ENCODE measurements at regions not wholly inside any gene's neighbourhood (a gene's known extent, or its start where the extent isn't known, plus 50 kb on each side); places are given as distances from the start of the nearest gene placed in this dataset.
A peak's percentile ranks its signal among the peaks of the same experiment; 100 is the strongest.

DNA sequence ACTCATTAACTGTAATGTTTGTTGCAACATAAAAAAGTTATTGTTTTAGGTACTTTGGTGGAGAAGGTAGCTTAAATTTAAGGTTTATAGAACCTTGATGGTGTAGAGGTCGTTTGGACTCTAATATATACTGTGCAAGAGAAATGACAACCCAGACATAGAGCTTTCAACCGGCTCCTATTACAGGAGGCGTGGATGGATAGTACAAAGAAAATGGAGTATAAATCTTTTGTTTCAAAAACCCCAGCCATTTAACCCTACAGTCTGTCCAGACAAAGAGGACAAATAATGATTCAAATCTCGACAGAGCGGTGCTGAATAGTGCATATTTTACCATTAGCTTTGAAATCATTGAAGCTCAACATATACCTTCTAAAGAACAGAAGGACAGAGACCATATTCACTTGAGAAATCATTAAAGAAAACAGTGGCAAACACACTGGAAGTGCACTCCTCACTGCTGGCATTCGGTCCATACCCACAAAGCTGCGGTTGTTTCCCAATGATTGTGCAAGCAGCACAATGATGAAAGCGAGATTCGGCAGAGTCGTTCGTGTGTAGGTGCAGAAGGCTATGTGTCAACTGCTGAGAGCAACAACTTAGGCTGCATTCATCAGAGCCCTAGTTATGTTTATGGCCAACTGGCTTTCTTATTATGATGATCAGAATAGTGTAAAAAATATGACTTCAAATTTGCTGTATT is 688.6 kb downstream of the NOVA1 start:
- TF ChIP-seq, protein P1, sequence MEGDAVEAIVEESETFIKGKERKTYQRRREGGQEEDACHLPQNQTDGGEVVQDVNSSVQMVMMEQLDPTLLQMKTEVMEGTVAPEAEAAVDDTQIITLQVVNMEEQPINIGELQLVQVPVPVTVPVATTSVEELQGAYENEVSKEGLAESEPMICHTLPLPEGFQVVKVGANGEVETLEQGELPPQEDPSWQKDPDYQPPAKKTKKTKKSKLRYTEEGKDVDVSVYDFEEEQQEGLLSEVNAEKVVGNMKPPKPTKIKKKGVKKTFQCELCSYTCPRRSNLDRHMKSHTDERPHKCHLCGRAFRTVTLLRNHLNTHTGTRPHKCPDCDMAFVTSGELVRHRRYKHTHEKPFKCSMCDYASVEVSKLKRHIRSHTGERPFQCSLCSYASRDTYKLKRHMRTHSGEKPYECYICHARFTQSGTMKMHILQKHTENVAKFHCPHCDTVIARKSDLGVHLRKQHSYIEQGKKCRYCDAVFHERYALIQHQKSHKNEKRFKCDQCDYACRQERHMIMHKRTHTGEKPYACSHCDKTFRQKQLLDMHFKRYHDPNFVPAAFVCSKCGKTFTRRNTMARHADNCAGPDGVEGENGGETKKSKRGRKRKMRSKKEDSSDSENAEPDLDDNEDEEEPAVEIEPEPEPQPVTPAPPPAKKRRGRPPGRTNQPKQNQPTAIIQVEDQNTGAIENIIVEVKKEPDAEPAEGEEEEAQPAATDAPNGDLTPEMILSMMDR (IDR thresholded peaks at IDR 0.05; ENCODE audit: poor library complexity, severe bottlenecking), result no peak
- no peak for TF ChIP-seq POLR2AphosphoS5 (IDR thresholded peaks at IDR 0.05)
- no peak for TF ChIP-seq MXI1 (conservative IDR thresholded peaks at IDR 0.05; ENCODE audit: poor library complexity, severe bottlenecking)
- no peak for TF ChIP-seq TAF1 (IDR thresholded peaks at IDR 0.05; ENCODE audit: low read depth)
- no peak for TF ChIP-seq EZH2 (IDR thresholded peaks at IDR 0.05; ENCODE audit: borderline replicate concordance, insufficient read depth, low read length, poor library complexity, severe bottlenecking)
- no peak for TF ChIP-seq EP300 (conservative IDR thresholded peaks at IDR 0.05; ENCODE audit: poor library complexity, severe bottlenecking)
- TF ChIP-seq SMC3 (conservative IDR thresholded peaks at IDR 0.05; ENCODE audit: poor library complexity), result peak; percentile 24
- TF ChIP-seq, protein P2, sequence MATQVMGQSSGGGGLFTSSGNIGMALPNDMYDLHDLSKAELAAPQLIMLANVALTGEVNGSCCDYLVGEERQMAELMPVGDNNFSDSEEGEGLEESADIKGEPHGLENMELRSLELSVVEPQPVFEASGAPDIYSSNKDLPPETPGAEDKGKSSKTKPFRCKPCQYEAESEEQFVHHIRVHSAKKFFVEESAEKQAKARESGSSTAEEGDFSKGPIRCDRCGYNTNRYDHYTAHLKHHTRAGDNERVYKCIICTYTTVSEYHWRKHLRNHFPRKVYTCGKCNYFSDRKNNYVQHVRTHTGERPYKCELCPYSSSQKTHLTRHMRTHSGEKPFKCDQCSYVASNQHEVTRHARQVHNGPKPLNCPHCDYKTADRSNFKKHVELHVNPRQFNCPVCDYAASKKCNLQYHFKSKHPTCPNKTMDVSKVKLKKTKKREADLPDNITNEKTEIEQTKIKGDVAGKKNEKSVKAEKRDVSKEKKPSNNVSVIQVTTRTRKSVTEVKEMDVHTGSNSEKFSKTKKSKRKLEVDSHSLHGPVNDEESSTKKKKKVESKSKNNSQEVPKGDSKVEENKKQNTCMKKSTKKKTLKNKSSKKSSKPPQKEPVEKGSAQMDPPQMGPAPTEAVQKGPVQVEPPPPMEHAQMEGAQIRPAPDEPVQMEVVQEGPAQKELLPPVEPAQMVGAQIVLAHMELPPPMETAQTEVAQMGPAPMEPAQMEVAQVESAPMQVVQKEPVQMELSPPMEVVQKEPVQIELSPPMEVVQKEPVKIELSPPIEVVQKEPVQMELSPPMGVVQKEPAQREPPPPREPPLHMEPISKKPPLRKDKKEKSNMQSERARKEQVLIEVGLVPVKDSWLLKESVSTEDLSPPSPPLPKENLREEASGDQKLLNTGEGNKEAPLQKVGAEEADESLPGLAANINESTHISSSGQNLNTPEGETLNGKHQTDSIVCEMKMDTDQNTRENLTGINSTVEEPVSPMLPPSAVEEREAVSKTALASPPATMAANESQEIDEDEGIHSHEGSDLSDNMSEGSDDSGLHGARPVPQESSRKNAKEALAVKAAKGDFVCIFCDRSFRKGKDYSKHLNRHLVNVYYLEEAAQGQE (IDR thresholded peaks at IDR 0.05; ENCODE audit: borderline replicate concordance), result no peak

All from neural cell (in vitro differentiated cells).